Natural killer cell (primary cell): ENCODE measurements at regions not wholly inside any gene's neighbourhood (a gene's known extent, or its start where the extent isn't known, plus 50 kb on each side); places are given as distances from the start of the nearest gene placed in this dataset.

Source experiments
- ATAC-seq, 3 donors: fragments of 150-1000 bp in 2 of 3; fragments of 200-7000 bp in 1 of 3; cut with Tn5 transposase; 1 replicate in 1 of 3; 2 replicates in 2 of 3; pipeline ENCODE4 v1.10.0; 2021; ENCODE audit warnings: mild to moderate bottlenecking in 2 of 3, moderate library complexity in 2 of 3
- DNase-seq, 2 donors: peaks; one replicate each; pipeline versions ENCODE4 v3.0.0 to v3.0.0-alpha.2; 2013 to 2021; ENCODE audit warnings: mixed read lengths in 1 of 2
- H3K27ac ChIP-seq: one replicate; pipeline ENCODE4 v1.5.1; 2013; ENCODE audit warnings: mild to moderate bottlenecking, low read length
- H3K27me3 ChIP-seq: one replicate; pipeline ENCODE4 v1.6.1; 2013; ENCODE audit warnings: low read length; ENCODE audit not compliant: control insufficient read depth, insufficient read depth
- H3K36me3 ChIP-seq: one replicate; pipeline ENCODE4 v1.6.1; 2013; ENCODE audit warnings: low read length; ENCODE audit not compliant: control insufficient read depth, insufficient read depth
- H3K4me1 ChIP-seq: one replicate; pipeline ENCODE4 v1.6.1; 2013; ENCODE audit warnings: low read length; ENCODE audit not compliant: control insufficient read depth, insufficient read depth
- H3K4me3 ChIP-seq: one replicate; pipeline ENCODE4 v1.5.1; 2013; ENCODE audit warnings: low read length
- H3K9me3 ChIP-seq: one replicate; pipeline ENCODE4 v1.6.1; 2013; ENCODE audit warnings: low read length; ENCODE audit not compliant: control insufficient read depth, insufficient read depth
- H3K27ac Mint-ChIP-seq, 2 donors: one replicate each; pipeline ENCODE4 v1.8.0; 2022; ENCODE audit warnings: mild to moderate bottlenecking in 2 of 2, mixed read lengths in 2 of 2, moderate library complexity in 1 of 2
- H3K27me3 Mint-ChIP-seq, 2 donors: one replicate each; pipeline ENCODE4 v1.8.0; 2022; ENCODE audit warnings: low read depth in 2 of 2, mixed read lengths in 2 of 2
- H3K36me3 Mint-ChIP-seq: one replicate; pipeline ENCODE4 v1.8.0; 2022; ENCODE audit warnings: mixed read lengths
- H3K4me1 Mint-ChIP-seq, 2 donors: one replicate each; pipeline ENCODE4 v1.8.0; 2022; ENCODE audit warnings: mixed read lengths in 2 of 2
- H3K4me3 Mint-ChIP-seq: one replicate; pipeline ENCODE4 v1.8.0; 2022; ENCODE audit warnings: mild to moderate bottlenecking, moderate library complexity, mixed read lengths
- H3K9me3 Mint-ChIP-seq, 2 donors: one replicate each; pipeline ENCODE4 v1.8.0; 2022; ENCODE audit warnings: mixed read lengths in 2 of 2
- WGBS: methylation state at CpG from one replicate; pipeline ENCODE4 v1.1.7; 2013; ENCODE audit warnings: missing lambda C conversion rate; ENCODE audit not compliant: insufficient coverage; 5-methylcytosine and 5-hydroxymethylcytosine counted together
- intact Hi-C: fragments of 100-400 bp; cut with micrococcal nuclease; formaldehyde crosslinking; loops from one replicate; pipeline ENCODE4 v1.14.2; 2022
- TF ChIP-seq, protein P1 (sequence below): fragments of 200-600 bp; IDR thresholded peaks from one replicate; pipeline ENCODE4 v1.8.0; 2022; ENCODE audit warnings: antibody characterized with exemption

DNA sequence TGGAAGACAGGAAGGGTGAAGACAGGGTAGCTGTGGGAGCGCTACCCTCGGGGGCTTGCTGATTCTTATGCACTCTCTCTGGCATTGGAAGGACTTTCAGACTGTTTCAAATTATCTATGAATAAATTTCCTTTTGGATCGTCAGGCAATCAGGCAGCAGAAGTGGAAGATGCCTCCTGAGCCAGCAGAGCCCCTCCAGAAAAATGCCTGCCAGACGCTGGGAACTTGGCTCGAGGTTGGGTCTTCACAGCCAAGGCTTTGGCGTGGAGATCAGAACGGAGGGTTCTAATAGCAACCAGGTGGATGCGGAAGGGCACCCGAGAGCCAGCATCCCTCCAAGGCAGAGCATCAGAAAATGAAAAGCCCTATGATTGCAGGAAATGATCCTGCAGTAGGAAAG lies 119.2 kb upstream of the RFLNA start:
- no peak for ATAC-seq
- intact Hi-C loops, result no loop called here
- Mint-ChIP-seq H3K27ac (no peak overlapping the region), H3K36me3 (no peaks in the 10 kb centered on the region), H3K27me3 (peaks cover 6 to 51% of the 10 kb centered on the region in 2 donors), H3K9me3 (no peaks in the 10 kb centered on the region), H3K4me1 (no peaks in the 10 kb centered on the region), H3K4me3 (no peak overlapping the region)
- no peak for DNase-seq
- Histone ChIP-seq H3K27me3 (no peaks in the 10 kb centered on the region), H3K27ac (no peak overlapping the region), H3K36me3 (no peaks in the 10 kb centered on the region), H3K4me1 (no peaks in the 10 kb centered on the region), H3K4me3 (no peak overlapping the region), H3K9me3 (no peaks in the 10 kb centered on the region)
- 90% methylated on average over 9 of the region's 9 CpGs for WGBS
- TF ChIP-seq, protein P1, sequence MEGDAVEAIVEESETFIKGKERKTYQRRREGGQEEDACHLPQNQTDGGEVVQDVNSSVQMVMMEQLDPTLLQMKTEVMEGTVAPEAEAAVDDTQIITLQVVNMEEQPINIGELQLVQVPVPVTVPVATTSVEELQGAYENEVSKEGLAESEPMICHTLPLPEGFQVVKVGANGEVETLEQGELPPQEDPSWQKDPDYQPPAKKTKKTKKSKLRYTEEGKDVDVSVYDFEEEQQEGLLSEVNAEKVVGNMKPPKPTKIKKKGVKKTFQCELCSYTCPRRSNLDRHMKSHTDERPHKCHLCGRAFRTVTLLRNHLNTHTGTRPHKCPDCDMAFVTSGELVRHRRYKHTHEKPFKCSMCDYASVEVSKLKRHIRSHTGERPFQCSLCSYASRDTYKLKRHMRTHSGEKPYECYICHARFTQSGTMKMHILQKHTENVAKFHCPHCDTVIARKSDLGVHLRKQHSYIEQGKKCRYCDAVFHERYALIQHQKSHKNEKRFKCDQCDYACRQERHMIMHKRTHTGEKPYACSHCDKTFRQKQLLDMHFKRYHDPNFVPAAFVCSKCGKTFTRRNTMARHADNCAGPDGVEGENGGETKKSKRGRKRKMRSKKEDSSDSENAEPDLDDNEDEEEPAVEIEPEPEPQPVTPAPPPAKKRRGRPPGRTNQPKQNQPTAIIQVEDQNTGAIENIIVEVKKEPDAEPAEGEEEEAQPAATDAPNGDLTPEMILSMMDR, result no peak

- ATAC-seq, result no peak
- no peaks in the 10 kb centered on the region for H3K4me1 ChIP-seq
- Mint-ChIP-seq H3K9me3 (no peaks in the 10 kb centered on the region), H3K27me3 (peaks cover 6 to 45% of the 10 kb centered on the region in 2 donors), H3K36me3 (no peaks in the 10 kb centered on the region), H3K4me3 (no peak overlapping the region), H3K4me1 (no peaks in the 10 kb centered on the region), H3K27ac (no peak overlapping the region)
- no peak for DNase-seq
- intact Hi-C loops, result no loop called here
- H3K9me3 ChIP-seq, result no peaks in the 10 kb centered on the region
- WGBS, result 93% methylated on average over 10 of the region's 10 CpGs
- H3K27me3 ChIP-seq, result no peaks in the 10 kb centered on the region
- TF ChIP-seq, protein P1, result no peak
- H3K4me3 ChIP-seq, result no peak overlapping the region
- H3K27ac ChIP-seq, result no peak overlapping the region
- H3K36me3 ChIP-seq, result no peaks in the 10 kb centered on the region
Observed at GRCh38 chr12:124177276-124177950, 117.5 kb upstream of the RFLNA start.

GRCh38 chr12:124177951-124178316 lies 117.0 kb upstream of the RFLNA start:
- Mint-ChIP-seq H3K9me3 (no peaks in the 10 kb centered on the region), H3K27me3 (peaks cover 6 to 45% of the 10 kb centered on the region in 2 donors), H3K4me1 (no peaks in the 10 kb centered on the region), H3K36me3 (no peaks in the 10 kb centered on the region), H3K27ac (no peak overlapping the region), H3K4me3 (no peak overlapping the region)
- Histone ChIP-seq H3K4me1 (no peaks in the 10 kb centered on the region), H3K27me3 (no peaks in the 10 kb centered on the region), H3K4me3 (no peak overlapping the region), H3K27ac (no peak overlapping the region), H3K36me3 (no peaks in the 10 kb centered on the region), H3K9me3 (no peaks in the 10 kb centered on the region)
- DNase-seq, result no peak
- intact Hi-C loops, result no loop called here
- TF ChIP-seq, protein P1, result no peak
- 97% methylated on average over 4 of the region's 5 CpGs for WGBS
- ATAC-seq, result no peak
